Muscle layer of duodenum (tissue), 2 donors: ENCODE measurements at regions not wholly inside any gene's neighbourhood (a gene's known extent, or its start where the extent isn't known, plus 50 kb on each side); places are given as distances from the start of the nearest gene placed in this dataset.

Experiments
- H3K27ac ChIP-seq: one replicate; pipeline ENCODE4 v1.7.0; 2013; ENCODE audit warnings: mild to moderate bottlenecking, low read length
- H3K27me3 ChIP-seq: one replicate; pipeline ENCODE4 v1.7.0; 2013; ENCODE audit warnings: low read depth, mild to moderate bottlenecking, control low read depth, low read length
- H3K36me3 ChIP-seq, 2 donors: one replicate each; pipeline ENCODE4 v1.7.0; 2013; ENCODE audit warnings: low read length in 2 of 2, control low read depth in 1 of 2, mild to moderate bottlenecking in 1 of 2; ENCODE audit not compliant: insufficient read depth in 2 of 2, control insufficient read depth in 1 of 2
- H3K4me1 ChIP-seq, 2 donors: one replicate each; pipeline ENCODE4 v1.7.0; 2013; ENCODE audit warnings: low read length in 2 of 2, mild to moderate bottlenecking in 2 of 2, control low read depth in 1 of 2, moderate library complexity in 1 of 2; ENCODE audit not compliant: insufficient read depth in 2 of 2, control insufficient read depth in 1 of 2
- H3K4me3 ChIP-seq, 2 donors: one replicate each; pipeline ENCODE4 v1.7.0; 2013; ENCODE audit warnings: low read length in 2 of 2, low read depth in 1 of 2, mild to moderate bottlenecking in 1 of 2
- H3K9me3 ChIP-seq, 2 donors: one replicate each; pipeline ENCODE4 v1.7.0; 2013; ENCODE audit warnings: low read length in 2 of 2, control low read depth in 1 of 2, mild to moderate bottlenecking in 1 of 2; ENCODE audit not compliant: control insufficient read depth in 1 of 2
- donor health status: healthy.

- Histone ChIP-seq H3K36me3 (no peaks in the 10 kb centered on the region), H3K27me3 (no peaks in the 10 kb centered on the region), H3K4me1 (no peaks in the 10 kb centered on the region), H3K4me3 (no peak overlapping the region), H3K27ac (no peak overlapping the region), H3K9me3 (no peaks in the 10 kb centered on the region)
These were observed 160.3 kb upstream of the CDH19 start for GRCh38 chr18:66764230-66764629.

GRCh38 chr18:66761166-66761565, 157.3 kb upstream of the CDH19 start:
- Histone ChIP-seq H3K4me3 (no peak overlapping the region), H3K27me3 (no peaks in the 10 kb centered on the region), H3K9me3 (no peaks in the 10 kb centered on the region), H3K36me3 (no peaks in the 10 kb centered on the region), H3K27ac (no peak overlapping the region), H3K4me1 (no peaks in the 10 kb centered on the region)

GRCh38 chr18:66760559-66760958, 156.7 kb upstream of the CDH19 start:
- H3K4me3 ChIP-seq = no peak overlapping the region
- H3K4me1 ChIP-seq = no peaks in the 10 kb centered on the region
- H3K27me3 ChIP-seq = no peaks in the 10 kb centered on the region
- H3K36me3 ChIP-seq = no peaks in the 10 kb centered on the region
- H3K27ac ChIP-seq = no peak overlapping the region
- H3K9me3 ChIP-seq = no peaks in the 10 kb centered on the region

- Histone ChIP-seq H3K9me3 (no peaks in the 10 kb centered on the region), H3K27ac (no peak overlapping the region), H3K4me1 (no peaks in the 10 kb centered on the region), H3K36me3 (no peaks in the 10 kb centered on the region), H3K27me3 (no peaks in the 10 kb centered on the region), H3K4me3 (no peak overlapping the region)
These were observed 155.3 kb upstream of the CDH19 start for GRCh38 chr18:66759050-66759828.

GRCh38 chr18:66757946-66758345, 154.1 kb upstream of the CDH19 start:
- H3K4me1 ChIP-seq = no peaks in the 10 kb centered on the region
- H3K9me3 ChIP-seq = no peaks in the 10 kb centered on the region
- H3K27ac ChIP-seq = no peak overlapping the region
- no peaks in the 10 kb centered on the region for H3K27me3 ChIP-seq
- H3K4me3 ChIP-seq = no peak overlapping the region
- H3K36me3 ChIP-seq = no peaks in the 10 kb centered on the region

- Histone ChIP-seq H3K9me3 (no peaks in the 10 kb centered on the region), H3K36me3 (no peaks in the 10 kb centered on the region), H3K4me3 (no peak overlapping the region), H3K4me1 (no peaks in the 10 kb centered on the region), H3K27ac (no peak overlapping the region), H3K27me3 (no peaks in the 10 kb centered on the region)
These were observed 150.4 kb upstream of the CDH19 start for GRCh38 chr18:66754335-66754734.

GRCh38 chr18:66752733-66753132, 148.8 kb upstream of the CDH19 start:
- Histone ChIP-seq H3K27me3 (no peaks in the 10 kb centered on the region), H3K27ac (no peak overlapping the region), H3K4me3 (no peak overlapping the region), H3K36me3 (no peaks in the 10 kb centered on the region), H3K4me1 (no peaks in the 10 kb centered on the region), H3K9me3 (no peaks in the 10 kb centered on the region)

- Histone ChIP-seq H3K4me1 (no peaks in the 10 kb centered on the region), H3K27me3 (no peaks in the 10 kb centered on the region), H3K27ac (no peak overlapping the region), H3K36me3 (no peaks in the 10 kb centered on the region), H3K9me3 (no peaks in the 10 kb centered on the region), H3K4me3 (no peak overlapping the region)
These were observed 145.7 kb upstream of the CDH19 start for GRCh38 chr18:66749481-66750035.

- Histone ChIP-seq H3K36me3 (no peaks in the 10 kb centered on the region), H3K4me3 (no peak overlapping the region), H3K4me1 (no peaks in the 10 kb centered on the region), H3K27ac (no peak overlapping the region), H3K27me3 (no peaks in the 10 kb centered on the region), H3K9me3 (no peaks in the 10 kb centered on the region)
These were observed 145.1 kb upstream of the CDH19 start for GRCh38 chr18:66749030-66749429.

- no peak overlapping the region for H3K27ac ChIP-seq
- no peaks in the 10 kb centered on the region for H3K36me3 ChIP-seq
- H3K27me3 ChIP-seq = no peaks in the 10 kb centered on the region
- no peaks in the 10 kb centered on the region for H3K4me1 ChIP-seq
- H3K9me3 ChIP-seq = no peaks in the 10 kb centered on the region
- H3K4me3 ChIP-seq = no peak overlapping the region
These were observed 138.9 kb upstream of the CDH19 start for GRCh38 chr18:66742832-66743231.

- H3K9me3 ChIP-seq = no peaks in the 10 kb centered on the region
- H3K4me3 ChIP-seq = no peak overlapping the region
- no peak overlapping the region for H3K27ac ChIP-seq
- H3K27me3 ChIP-seq = no peaks in the 10 kb centered on the region
- H3K36me3 ChIP-seq = no peaks in the 10 kb centered on the region
- H3K4me1 ChIP-seq = no peaks in the 10 kb centered on the region
These were observed 132.0 kb upstream of the CDH19 start for GRCh38 chr18:66735933-66736332.

GRCh38 chr18:66734451-66734850, 130.6 kb upstream of the CDH19 start:
- no peak overlapping the region for H3K27ac ChIP-seq
- no peak overlapping the region for H3K4me3 ChIP-seq
- H3K27me3 ChIP-seq = no peaks in the 10 kb centered on the region
- no peaks in the 10 kb centered on the region for H3K36me3 ChIP-seq
- H3K9me3 ChIP-seq = no peaks in the 10 kb centered on the region
- no peaks in the 10 kb centered on the region for H3K4me1 ChIP-seq
